OCI-LY1 (cell line): ENCODE measurements at regions not wholly inside any gene's neighbourhood (a gene's known extent, or its start where the extent isn't known, plus 50 kb on each side); places are given as distances from the start of the nearest gene placed in this dataset.

ENCODE experiments used
- EZH2 ChIP-seq: fragments of 200-600 bp; sonication (generic), shearing (Covaris generic); IDR thresholded peaks from 2 replicates; pipeline ENCODE4 v1.8.0; 2017; ENCODE audit warnings: borderline replicate concordance, mixed run types, mild to moderate bottlenecking, antibody characterized with exemption, low read length, moderate library complexity, mixed read lengths
- TF ChIP-seq, protein P1 (sequence below): fragments of 200-600 bp; sonication (generic), shearing (Covaris generic); IDR thresholded peaks from 2 replicates; pipeline ENCODE4 v1.5.1; 2017; ENCODE audit warnings: mild to moderate bottlenecking, antibody characterized with exemption, low read length, moderate library complexity, mixed read lengths

DNA sequence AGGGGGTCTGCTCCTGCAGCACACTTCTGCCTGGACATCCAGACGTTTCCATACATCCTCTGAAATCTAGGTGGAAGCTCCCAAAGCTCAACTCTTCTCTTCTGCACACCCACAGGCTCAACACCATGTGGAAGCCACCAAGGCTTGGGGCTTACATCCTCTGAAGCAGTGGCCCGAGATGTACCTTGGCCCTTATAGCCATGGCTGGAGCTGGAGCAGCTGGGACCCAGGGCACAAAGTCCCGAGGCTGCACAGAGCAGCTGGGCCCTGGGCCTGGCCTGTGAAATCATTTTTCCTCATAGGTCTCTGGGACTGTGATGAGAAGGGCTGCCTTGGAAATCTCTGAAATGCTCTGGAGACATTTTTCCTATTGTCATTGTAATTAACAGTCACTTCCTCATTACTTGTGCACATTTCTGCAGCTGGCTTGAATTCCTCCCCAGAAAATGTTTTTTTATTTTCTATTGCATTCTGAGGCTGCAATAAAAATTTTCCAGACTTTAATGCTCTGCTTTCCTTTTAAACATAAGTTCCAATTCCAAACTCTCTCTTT lies 645.6 kb downstream of the RWDD3 start:
- TF ChIP-seq, protein P1, sequence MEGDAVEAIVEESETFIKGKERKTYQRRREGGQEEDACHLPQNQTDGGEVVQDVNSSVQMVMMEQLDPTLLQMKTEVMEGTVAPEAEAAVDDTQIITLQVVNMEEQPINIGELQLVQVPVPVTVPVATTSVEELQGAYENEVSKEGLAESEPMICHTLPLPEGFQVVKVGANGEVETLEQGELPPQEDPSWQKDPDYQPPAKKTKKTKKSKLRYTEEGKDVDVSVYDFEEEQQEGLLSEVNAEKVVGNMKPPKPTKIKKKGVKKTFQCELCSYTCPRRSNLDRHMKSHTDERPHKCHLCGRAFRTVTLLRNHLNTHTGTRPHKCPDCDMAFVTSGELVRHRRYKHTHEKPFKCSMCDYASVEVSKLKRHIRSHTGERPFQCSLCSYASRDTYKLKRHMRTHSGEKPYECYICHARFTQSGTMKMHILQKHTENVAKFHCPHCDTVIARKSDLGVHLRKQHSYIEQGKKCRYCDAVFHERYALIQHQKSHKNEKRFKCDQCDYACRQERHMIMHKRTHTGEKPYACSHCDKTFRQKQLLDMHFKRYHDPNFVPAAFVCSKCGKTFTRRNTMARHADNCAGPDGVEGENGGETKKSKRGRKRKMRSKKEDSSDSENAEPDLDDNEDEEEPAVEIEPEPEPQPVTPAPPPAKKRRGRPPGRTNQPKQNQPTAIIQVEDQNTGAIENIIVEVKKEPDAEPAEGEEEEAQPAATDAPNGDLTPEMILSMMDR = no peak
- no peak for TF ChIP-seq EZH2
